ENCODE measurements at regions not wholly inside any gene's neighbourhood (a gene's known extent, or its start where the extent isn't known, plus 50 kb on each side); places are given as distances from the start of the nearest gene placed in this dataset.
A peak's percentile ranks its signal among the peaks of the same experiment; 100 is the strongest.

DNA sequence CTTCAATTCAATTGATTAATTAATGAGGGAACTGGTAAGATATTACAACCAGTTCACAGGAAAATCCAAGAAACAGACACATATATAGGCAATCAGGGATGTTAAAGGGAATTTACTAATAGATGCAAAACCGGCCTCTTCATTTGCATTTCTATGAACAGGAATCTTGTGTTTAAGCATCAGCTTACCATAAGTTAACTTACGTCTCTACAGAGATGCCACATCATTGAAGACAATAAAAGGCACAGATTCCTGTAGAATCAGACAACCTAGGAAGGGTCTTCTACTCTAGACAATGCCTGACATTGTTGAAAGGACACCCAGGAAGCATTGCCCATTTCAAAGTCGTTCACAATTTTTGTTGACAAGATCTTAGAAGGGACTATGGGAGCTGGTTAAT is 93.0 kb upstream of the EPCAM start:
- H3K9ac ChIP-seq (ENCODE audit: low read length), result no peak overlapping the region
- no peak overlapping the region for H3K4me2 ChIP-seq (ENCODE audit: low read depth, low read length)
- H3K27ac ChIP-seq (ENCODE audit: low read length), result no peak overlapping the region
- no peaks in the 10 kb centered on the region for H3K9me2 ChIP-seq (replicated peaks; ENCODE audit: insufficient read depth, low read length)
- no peaks in the 10 kb centered on the region for H3K79me2 ChIP-seq (ENCODE audit: low read length)
- H3K36me3 ChIP-seq (replicated peaks; ENCODE audit: insufficient read depth, low read length), result no peaks in the 10 kb centered on the region
- no peak overlapping the region for H3K4me3 ChIP-seq (ENCODE audit: low read length)
- H3F3A ChIP-seq (ENCODE audit: insufficient read depth, low read length), result no peaks in the 10 kb centered on the region
- H3K4me1 ChIP-seq (ENCODE audit: low read length), result peaks cover 12% of the 10 kb centered on the region
- H4K20me1 ChIP-seq (ENCODE audit: insufficient read depth, low read length), result no peaks in the 10 kb centered on the region
- no peaks in the 10 kb centered on the region for H3K9me3 ChIP-seq (replicated peaks; ENCODE audit: insufficient read depth, low read length)
- no peak for DNase-seq
- TF ChIP-seq, protein P1, sequence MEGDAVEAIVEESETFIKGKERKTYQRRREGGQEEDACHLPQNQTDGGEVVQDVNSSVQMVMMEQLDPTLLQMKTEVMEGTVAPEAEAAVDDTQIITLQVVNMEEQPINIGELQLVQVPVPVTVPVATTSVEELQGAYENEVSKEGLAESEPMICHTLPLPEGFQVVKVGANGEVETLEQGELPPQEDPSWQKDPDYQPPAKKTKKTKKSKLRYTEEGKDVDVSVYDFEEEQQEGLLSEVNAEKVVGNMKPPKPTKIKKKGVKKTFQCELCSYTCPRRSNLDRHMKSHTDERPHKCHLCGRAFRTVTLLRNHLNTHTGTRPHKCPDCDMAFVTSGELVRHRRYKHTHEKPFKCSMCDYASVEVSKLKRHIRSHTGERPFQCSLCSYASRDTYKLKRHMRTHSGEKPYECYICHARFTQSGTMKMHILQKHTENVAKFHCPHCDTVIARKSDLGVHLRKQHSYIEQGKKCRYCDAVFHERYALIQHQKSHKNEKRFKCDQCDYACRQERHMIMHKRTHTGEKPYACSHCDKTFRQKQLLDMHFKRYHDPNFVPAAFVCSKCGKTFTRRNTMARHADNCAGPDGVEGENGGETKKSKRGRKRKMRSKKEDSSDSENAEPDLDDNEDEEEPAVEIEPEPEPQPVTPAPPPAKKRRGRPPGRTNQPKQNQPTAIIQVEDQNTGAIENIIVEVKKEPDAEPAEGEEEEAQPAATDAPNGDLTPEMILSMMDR (IDR thresholded peaks at IDR 0.05; ENCODE audit: low read length), result no peak
- no peak for TF ChIP-seq EZH2phosphoT487 (IDR thresholded peaks at IDR 0.05; ENCODE audit: low read length)
- TF ChIP-seq EZH2 (optimal IDR thresholded peaks at IDR 0.05; ENCODE audit: low read depth, low read length), result no peak
- H3K27me3 ChIP-seq (replicated peaks; ENCODE audit: insufficient read depth, low read length), result no peaks in the 10 kb centered on the region
- no peak overlapping the region for H2AFZ ChIP-seq (ENCODE audit: low read length)

DNA sequence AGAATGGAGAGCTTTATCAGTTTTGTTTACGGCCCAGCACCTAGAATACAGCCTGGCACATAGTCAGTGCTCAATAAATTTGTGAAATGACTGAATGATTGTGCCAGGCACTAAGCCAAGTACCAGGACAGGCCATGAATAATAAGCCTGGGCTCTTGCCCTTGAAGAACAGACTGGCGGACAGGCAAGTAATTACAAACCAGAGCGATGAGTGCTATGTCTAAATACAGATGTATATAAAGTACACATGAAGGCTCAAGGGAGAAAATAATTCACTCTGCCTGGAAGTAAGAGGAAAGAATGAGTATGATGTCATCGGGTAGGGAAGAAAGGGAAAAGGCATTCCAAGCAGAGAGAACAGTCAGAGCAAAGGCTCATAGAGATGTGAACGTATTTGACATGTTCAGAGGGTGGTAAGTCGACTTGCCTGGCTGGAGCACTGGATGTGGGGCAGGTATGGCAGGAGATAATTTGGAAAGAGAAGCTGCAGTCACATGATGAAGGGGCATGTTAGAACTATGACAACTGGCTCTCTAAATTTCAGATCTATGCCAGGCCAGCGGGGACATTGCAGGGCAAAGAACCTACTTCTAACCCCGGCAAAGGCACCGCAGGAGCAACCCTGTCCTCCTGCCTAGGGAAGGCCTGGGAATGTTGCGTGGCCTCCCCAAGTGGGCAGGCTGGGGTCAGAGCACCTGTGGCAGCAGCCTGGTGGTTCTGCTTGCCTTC is 94.9 kb upstream of the EPCAM start:
- H3K4me3 ChIP-seq (ENCODE audit: low read length), result no peak overlapping the region
- no peak overlapping the region for H3K9ac ChIP-seq (ENCODE audit: low read length)
- no peak overlapping the region for H3K4me2 ChIP-seq (ENCODE audit: low read depth, low read length)
- DNase-seq, result no peak
- no peaks in the 10 kb centered on the region for H3F3A ChIP-seq (ENCODE audit: insufficient read depth, low read length)
- no peaks in the 10 kb centered on the region for H3K36me3 ChIP-seq (replicated peaks; ENCODE audit: insufficient read depth, low read length)
- H3K27me3 ChIP-seq (replicated peaks; ENCODE audit: insufficient read depth, low read length), result no peaks in the 10 kb centered on the region
- no peak overlapping the region for H3K27ac ChIP-seq (ENCODE audit: low read length)
- no peaks in the 10 kb centered on the region for H3K79me2 ChIP-seq (ENCODE audit: low read length)
- peaks cover 12% of the 10 kb centered on the region for H3K4me1 ChIP-seq (ENCODE audit: low read length)
- no peaks in the 10 kb centered on the region for H4K20me1 ChIP-seq (ENCODE audit: insufficient read depth, low read length)
- no peak overlapping the region for H2AFZ ChIP-seq (ENCODE audit: low read length)
- TF ChIP-seq EZH2 (optimal IDR thresholded peaks at IDR 0.05; ENCODE audit: low read depth, low read length) (no peak), EZH2phosphoT487 (IDR thresholded peaks at IDR 0.05; ENCODE audit: low read length) (no peak)
- TF ChIP-seq, protein P1 (IDR thresholded peaks at IDR 0.05; ENCODE audit: low read length), result no peak
- no peaks in the 10 kb centered on the region for H3K9me3 ChIP-seq (replicated peaks; ENCODE audit: insufficient read depth, low read length)
- no peaks in the 10 kb centered on the region for H3K9me2 ChIP-seq (replicated peaks; ENCODE audit: insufficient read depth, low read length)

DNA sequence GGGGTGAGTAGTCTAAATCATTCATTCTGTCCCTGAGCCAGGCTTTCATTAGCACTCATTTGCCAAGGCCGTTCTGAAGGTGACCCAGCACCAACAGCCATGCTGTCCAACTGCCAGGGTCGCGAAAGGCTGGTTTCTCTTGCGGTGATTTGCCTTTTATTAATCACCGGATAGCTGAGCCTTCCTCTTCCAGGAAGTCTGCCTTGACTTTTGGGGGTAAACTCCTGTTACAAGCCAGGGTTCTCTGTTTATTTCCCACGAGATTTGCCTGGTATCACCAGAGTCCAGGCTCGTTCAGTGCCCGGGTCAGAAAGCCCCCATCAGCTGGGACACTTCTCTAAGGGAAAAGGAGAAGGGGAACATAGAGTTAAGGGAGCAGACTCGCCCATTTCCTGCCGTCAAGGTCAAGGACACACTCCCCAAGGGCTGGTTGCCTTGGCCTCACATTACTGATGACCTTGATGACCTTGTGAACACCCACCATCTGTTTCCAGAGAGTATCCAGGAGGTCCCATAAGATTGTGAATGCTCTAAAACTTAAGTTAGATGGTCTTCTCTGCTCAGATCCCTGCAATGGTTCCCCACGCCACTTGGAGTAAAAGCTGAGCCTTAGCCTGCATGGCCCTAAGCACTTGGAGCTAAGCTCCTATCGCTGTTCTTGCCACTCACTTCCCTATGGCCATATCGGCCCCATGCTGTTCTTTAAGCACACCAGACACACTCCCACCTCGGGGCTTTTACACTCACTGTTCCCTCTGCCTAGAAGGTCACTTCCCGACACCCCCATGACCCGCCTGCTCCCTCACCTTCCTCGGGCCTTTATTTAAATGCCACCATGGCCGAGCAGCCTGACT is 96.0 kb upstream of the EPCAM start:
- Histone ChIP-seq H3K27me3 (replicated peaks; ENCODE audit: insufficient read depth, low read length) (no peaks in the 10 kb centered on the region), H3K36me3 (replicated peaks; ENCODE audit: insufficient read depth, low read length) (no peaks in the 10 kb centered on the region), H4K20me1 (ENCODE audit: insufficient read depth, low read length) (no peaks in the 10 kb centered on the region), H3K9ac (ENCODE audit: low read length) (peak overlapping the region; percentile 53; the same call in 1 of the 2 replicates), H2AFZ (ENCODE audit: low read length) (peak overlapping the region; percentile 99), H3K79me2 (ENCODE audit: low read length) (no peaks in the 10 kb centered on the region), H3K4me3 (ENCODE audit: low read length) (peak overlapping the region; percentile 69), H3K27ac (ENCODE audit: low read length) (no peak overlapping the region), H3K4me2 (ENCODE audit: low read depth, low read length) (peak overlapping the region; percentile 96), H3K9me2 (replicated peaks; ENCODE audit: insufficient read depth, low read length) (no peaks in the 10 kb centered on the region), H3K9me3 (replicated peaks; ENCODE audit: insufficient read depth, low read length) (no peaks in the 10 kb centered on the region), H3K4me1 (ENCODE audit: low read length) (peaks cover 12% of the 10 kb centered on the region), H3F3A (ENCODE audit: insufficient read depth, low read length) (no peaks in the 10 kb centered on the region)
- TF ChIP-seq EZH2phosphoT487 (IDR thresholded peaks at IDR 0.05; ENCODE audit: low read length), result no peak
- TF ChIP-seq EZH2 (optimal IDR thresholded peaks at IDR 0.05; ENCODE audit: low read depth, low read length), result no peak
- TF ChIP-seq, protein P1 (IDR thresholded peaks at IDR 0.05; ENCODE audit: low read length), result no peak
- no peak for DNase-seq
